Subcutaneous abdominal adipose tissue (tissue), 5 donors: ENCODE measurements at regions not wholly inside any gene's neighbourhood (a gene's known extent, or its start where the extent isn't known, plus 50 kb on each side); places are given as distances from the start of the nearest gene placed in this dataset.
"Not testable (repeated sequence)": the region's sequence is repeated elsewhere in the genome, so short reads cannot be mapped to it uniquely, and the experiment has no call there.

Experiments
- H3K27ac ChIP-seq: one replicate; pipeline ENCODE4 v1.7.0; 2013; ENCODE audit warnings: low read depth, mild to moderate bottlenecking, inconsistent platforms, low read length, moderate library complexity
- H3K27me3 ChIP-seq, 5 donors: one replicate each; pipeline ENCODE4 v1.7.0; 2013; ENCODE audit warnings: low read length in 5 of 5, inconsistent platforms in 1 of 5; ENCODE audit not compliant: control insufficient read depth in 5 of 5, insufficient read depth in 4 of 5
- H3K36me3 ChIP-seq, 5 donors: one replicate each; pipeline ENCODE4 v1.7.0; 2013; ENCODE audit warnings: low read length in 5 of 5; ENCODE audit not compliant: control insufficient read depth in 5 of 5, insufficient read depth in 5 of 5
- H3K4me1 ChIP-seq, 5 donors: one replicate each; pipeline ENCODE4 v1.7.0; 2013; ENCODE audit warnings: low read length in 5 of 5, mild to moderate bottlenecking in 3 of 5, moderate library complexity in 1 of 5; ENCODE audit not compliant: control insufficient read depth in 5 of 5, insufficient read depth in 5 of 5
- H3K4me3 ChIP-seq, 5 donors: one replicate each; pipeline ENCODE4 v1.7.0; 2013; ENCODE audit warnings: low read length in 5 of 5, low read depth in 1 of 5
- H3K9ac ChIP-seq, 5 donors: one replicate each; pipeline ENCODE4 v1.7.0; 2013; ENCODE audit warnings: low read length in 5 of 5, mild to moderate bottlenecking in 4 of 5, moderate library complexity in 3 of 5
- H3K9me3 ChIP-seq, 5 donors: one replicate each; pipeline ENCODE4 v1.7.0; 2013; ENCODE audit warnings: low read length in 5 of 5; ENCODE audit not compliant: control insufficient read depth in 5 of 5
- donor health status: healthy.
- donor health status: healthy.
- donor health status: healthy.
- donor health status: healthy.
- donor health status: healthy.

DNA sequence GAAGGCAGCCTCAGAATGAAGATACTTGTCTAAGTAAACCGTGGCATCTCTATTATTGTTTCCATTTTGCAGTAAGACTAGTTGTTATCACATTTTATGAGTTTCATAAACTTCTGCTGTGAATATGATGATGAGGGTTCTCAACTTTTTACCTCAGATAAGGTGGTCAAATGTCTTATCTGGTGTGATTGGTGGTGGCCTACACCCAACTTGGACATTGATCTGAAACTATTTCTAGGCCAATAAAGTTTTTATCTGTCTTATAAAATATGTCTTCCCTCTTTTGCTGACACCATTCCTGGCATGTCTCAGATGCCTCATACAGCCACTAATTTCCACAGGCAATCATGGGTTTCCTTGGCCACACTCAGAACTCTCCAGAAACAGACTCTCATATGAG, 480.3 kb upstream of the NR3C2 start:
- H3K27ac ChIP-seq, result no peak overlapping the region
- H3K27me3 ChIP-seq, result no peaks in the 10 kb centered on the region
- no peak overlapping the region for H3K9ac ChIP-seq
- H3K36me3 ChIP-seq, result no peaks in the 10 kb centered on the region
- H3K4me1 ChIP-seq, result no peaks in the 10 kb centered on the region
- no peaks in the 10 kb centered on the region for H3K9me3 ChIP-seq
- H3K4me3 ChIP-seq, result no peak overlapping the region

DNA sequence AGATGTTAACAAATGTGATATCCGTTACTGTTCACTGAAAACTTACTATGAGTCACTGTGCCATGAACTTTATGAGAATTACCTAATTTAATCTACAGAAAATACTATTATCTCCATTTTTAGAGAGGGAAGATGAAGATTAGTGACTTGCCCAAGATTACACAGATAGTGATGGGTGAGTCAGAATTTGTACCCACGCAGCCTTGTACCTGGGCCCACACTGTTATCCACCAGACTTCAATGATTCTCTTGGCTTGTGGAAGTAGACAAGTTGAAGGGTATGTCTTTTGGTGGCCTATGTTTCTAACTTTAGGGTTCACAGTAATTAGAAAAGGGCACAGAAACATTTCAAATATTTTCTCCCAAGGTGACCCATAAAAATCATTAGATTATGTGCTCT, 472.5 kb upstream of the NR3C2 start:
- Histone ChIP-seq H3K9me3 (no peaks in the 10 kb centered on the region), H3K27me3 (no peaks in the 10 kb centered on the region), H3K36me3 (no peaks in the 10 kb centered on the region), H3K9ac (no peak overlapping the region), H3K4me3 (no peak overlapping the region), H3K4me1 (no peaks in the 10 kb centered on the region), H3K27ac (no peak overlapping the region)

DNA sequence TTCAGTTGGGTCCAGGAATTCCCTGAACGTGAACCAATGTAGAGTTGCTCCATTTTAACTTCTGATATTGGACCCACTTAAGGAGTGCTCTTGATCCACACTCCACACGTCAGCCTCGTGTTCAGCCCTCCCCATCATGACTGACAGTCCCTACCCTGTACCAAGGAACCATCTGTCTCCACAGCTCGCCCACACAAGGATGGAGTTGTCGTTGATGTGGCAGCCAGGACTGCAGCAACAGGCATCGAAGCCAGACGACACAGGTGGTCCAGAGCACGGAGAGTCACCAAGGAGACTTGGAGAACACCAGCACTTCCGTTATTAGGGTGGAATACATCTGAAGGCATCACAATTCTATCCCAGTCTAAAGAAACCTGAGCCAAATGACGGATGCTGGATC, 472.1 kb upstream of the NR3C2 start:
- no peak overlapping the region for H3K27ac ChIP-seq
- H3K4me1 ChIP-seq, result no peaks in the 10 kb centered on the region
- H3K27me3 ChIP-seq, result no peaks in the 10 kb centered on the region
- no peak overlapping the region for H3K9ac ChIP-seq
- no peak overlapping the region for H3K4me3 ChIP-seq
- no peaks in the 10 kb centered on the region for H3K9me3 ChIP-seq
- no peaks in the 10 kb centered on the region for H3K36me3 ChIP-seq

DNA sequence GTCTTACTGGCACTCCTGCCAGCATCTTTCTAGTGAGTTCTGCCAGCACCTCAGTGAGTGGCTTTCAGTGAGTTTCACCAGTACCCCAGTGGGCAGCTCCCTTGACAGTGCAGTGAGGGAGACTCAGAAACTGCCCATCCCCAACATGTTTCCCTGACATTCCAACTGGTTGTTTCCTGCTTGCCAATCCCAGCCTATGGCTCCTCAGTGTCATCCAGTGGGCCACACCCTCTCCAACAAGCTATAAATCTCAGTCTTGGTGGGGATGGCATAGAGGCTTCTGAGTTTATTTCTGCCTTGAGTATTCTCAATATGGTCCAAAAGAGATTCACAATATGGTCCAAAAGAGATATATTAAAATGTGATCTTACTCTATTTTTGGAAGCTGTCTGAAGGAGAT, 461.2 kb upstream of the NR3C2 start:
- Histone ChIP-seq H3K36me3 (no peaks in the 10 kb centered on the region), H3K27ac (no peak overlapping the region), H3K4me3 (no peak overlapping the region), H3K4me1 (no peaks in the 10 kb centered on the region), H3K27me3 (no peaks in the 10 kb centered on the region), H3K9me3 (peaks cover 0 to 5% (median 0%) of the 10 kb centered on the region in 5 donors), H3K9ac (no peak overlapping the region)

DNA sequence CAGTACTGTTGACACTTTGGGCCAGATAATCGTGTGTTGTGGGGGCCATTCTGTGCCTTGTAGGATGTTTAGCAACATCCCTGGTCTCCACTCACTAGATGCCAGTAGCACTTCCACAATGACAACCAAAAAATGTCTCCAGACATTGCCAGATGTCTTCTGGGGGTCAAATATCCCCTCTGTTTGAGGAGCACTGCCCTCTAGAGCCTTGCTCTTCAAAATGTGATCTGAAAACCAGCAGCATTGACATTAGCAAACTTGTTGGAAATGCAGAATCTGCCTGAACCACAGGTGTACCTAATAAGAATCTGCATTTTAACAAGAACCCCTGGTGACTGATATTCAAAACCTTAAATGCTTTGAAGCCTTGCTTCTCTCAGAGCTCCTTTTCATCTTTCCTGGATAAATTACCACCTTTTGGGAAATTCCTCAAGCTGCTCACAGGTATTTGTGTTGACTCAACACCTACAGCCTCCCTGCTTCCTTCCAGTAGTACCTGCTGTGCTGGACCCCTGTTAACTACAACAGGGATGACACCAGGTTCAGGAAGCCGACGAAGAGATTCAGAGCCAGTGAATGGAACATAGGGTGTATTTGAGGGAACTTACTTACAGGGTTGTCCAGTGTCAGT, 459.0 kb upstream of the NR3C2 start:
- no peaks in the 10 kb centered on the region for H3K36me3 ChIP-seq
- H3K9ac ChIP-seq, result no peak overlapping the region
- H3K4me1 ChIP-seq, result no peaks in the 10 kb centered on the region
- no peak overlapping the region for H3K27ac ChIP-seq
- peaks cover 0 to 14% (median 9%) of the 10 kb centered on the region in 5 donors for H3K9me3 ChIP-seq
- no peak overlapping the region for H3K4me3 ChIP-seq
- H3K27me3 ChIP-seq, result no peaks in the 10 kb centered on the region

DNA sequence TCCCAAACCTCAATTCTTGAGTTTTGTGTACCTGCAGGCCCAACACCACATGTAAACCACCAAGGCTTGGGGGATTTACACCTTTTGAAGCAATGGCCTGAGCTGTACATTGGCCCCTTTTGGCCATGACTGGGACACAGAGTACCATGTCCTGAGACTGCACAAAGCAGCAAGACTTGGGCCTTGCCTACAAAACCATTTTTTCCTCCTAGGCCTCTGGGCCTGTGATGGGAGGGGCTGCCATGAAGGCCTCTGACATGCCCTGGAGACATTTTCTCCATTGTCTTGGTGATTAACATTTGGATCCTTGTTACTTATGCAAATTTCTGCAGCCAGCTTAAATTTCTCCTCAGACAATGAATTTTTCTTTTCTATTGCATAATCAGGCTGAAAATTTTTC, 455.9 kb upstream of the NR3C2 start:
- not testable (repeated sequence) for H3K27me3 ChIP-seq, H3K27ac ChIP-seq, H3K9ac ChIP-seq, H3K4me1 ChIP-seq, H3K4me3 ChIP-seq, H3K36me3 ChIP-seq
- H3K9me3 ChIP-seq, result peaks cover 0 to 14% (median 9%) of the 10 kb centered on the region in 5 donors

DNA sequence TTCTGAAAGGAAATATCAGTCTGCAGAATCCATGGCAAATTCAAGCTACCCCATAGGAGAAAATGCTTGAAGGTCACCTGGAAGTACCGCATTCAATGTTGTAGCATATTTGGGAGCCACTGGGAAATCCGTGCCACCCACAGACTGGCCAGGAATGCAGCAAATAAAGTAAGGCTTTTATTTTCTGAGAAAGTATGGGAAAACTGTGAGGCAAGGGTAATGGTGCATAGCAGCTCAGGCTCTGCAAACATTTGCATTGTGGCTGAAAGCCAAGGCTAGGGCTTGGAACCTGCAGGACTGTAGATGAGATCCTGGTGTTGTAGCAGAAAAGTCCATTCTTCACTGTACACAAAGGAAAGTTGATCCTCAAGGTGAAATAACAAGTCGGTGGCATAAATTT, 450.9 kb upstream of the NR3C2 start:
- Histone ChIP-seq H3K27ac (no peak overlapping the region), H3K9ac (no peak overlapping the region), H3K27me3 (no peaks in the 10 kb centered on the region)

DNA sequence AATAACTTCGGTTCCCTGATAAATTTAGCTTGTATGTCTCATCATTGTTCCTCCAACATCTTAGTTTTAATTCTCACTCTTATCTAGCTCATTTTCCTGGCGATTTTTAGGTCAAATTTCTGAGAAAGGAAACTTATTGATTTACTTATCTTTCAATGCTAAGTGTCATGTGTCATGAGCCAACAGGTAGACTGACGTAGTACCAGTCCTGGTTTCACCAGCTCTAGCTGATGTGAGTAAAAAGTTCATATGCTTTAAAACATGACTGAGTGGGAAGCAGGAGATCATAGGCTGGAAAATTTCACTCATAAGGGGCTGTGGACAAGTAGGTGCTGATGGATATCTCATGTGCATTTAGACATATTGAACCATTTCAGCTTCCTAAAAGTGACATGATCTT, 441.7 kb upstream of the NR3C2 start:
- H3K9me3 ChIP-seq, result no peaks in the 10 kb centered on the region

More for the DNA sequence above, 450.9 kb upstream of the NR3C2 start:
- no peak overlapping the region for H3K4me3 ChIP-seq
- H3K36me3 ChIP-seq, result no peaks in the 10 kb centered on the region
- H3K9me3 ChIP-seq, result peaks cover 0 to 10% (median 6%) of the 10 kb centered on the region in 5 donors
- no peaks in the 10 kb centered on the region for H3K4me1 ChIP-seq

DNA sequence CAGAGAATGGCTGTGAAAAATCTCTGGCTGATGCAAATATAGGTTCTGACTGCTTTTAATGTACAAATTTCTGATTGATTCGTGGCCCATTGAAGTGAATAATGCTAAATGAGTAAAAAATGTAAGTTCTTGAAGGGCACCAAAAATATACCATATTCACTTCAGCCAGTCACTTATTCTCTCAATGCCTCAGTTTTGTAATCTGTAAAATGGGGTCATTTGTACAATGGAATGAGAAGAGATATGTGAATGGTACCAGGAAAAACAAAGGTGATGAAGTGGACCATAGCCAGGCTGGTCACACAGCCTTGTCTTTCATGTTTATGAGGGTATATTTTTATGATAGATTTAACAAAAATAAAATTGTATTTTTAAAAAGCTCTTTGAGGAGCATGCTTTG, 441.2 kb upstream of the NR3C2 start:
- Histone ChIP-seq H3K4me3 (no peak overlapping the region), H3K9ac (no peak overlapping the region), H3K4me1 (no peaks in the 10 kb centered on the region), H3K36me3 (no peaks in the 10 kb centered on the region), H3K27ac (no peak overlapping the region), H3K9me3 (no peaks in the 10 kb centered on the region), H3K27me3 (no peaks in the 10 kb centered on the region)

More for the DNA sequence above, 441.7 kb upstream of the NR3C2 start:
- Histone ChIP-seq H3K4me3 (no peak overlapping the region), H3K27me3 (no peaks in the 10 kb centered on the region), H3K9ac (no peak overlapping the region), H3K4me1 (no peaks in the 10 kb centered on the region), H3K27ac (no peak overlapping the region), H3K36me3 (no peaks in the 10 kb centered on the region)

DNA sequence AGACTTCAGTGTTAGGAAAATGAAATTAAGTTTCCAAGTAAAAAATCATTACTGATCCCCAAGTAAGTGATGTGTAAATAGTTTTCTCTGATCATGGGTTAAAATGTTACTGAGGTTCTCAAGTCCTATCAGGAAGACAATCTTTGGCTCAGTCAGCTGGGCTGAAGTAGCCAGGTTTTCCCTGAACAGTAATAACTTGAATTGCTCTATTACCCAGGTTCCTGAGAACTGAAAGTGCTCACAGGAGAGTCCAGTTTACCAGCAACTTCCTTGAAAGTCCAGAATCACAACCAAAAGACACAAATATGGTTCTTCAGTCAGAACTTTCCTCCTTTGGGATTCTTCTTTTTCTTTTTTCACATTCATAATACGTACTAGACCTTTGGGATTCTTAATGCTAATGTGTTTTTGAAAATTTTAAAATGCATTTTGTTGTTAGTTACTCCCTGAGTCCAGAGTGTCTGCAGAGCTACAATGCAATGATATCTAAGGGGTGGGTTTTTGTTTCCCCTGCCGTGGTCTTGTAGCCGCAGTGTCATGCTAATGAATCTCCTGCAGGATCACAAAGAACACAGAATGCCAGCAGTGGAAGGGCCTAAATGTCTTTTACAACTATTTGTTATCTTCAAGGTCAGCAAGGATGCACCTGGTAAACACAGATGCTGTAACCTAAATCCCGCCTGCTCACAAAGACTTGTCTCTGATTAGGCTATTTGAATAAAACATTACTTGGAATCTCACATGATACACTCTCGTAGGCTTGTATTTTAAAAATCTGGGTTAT, 439.8 kb upstream of the NR3C2 start:
- H3K27ac ChIP-seq, result no peak overlapping the region

More for the DNA sequence above, 439.8 kb upstream of the NR3C2 start:
- H3K9ac ChIP-seq, result peak overlapping the region in 1 of 5 donors; percentile 30
- no peak overlapping the region for H3K4me3 ChIP-seq
- no peaks in the 10 kb centered on the region for H3K27me3 ChIP-seq
- H3K36me3 ChIP-seq, result no peaks in the 10 kb centered on the region
- H3K9me3 ChIP-seq, result no peaks in the 10 kb centered on the region
- no peaks in the 10 kb centered on the region for H3K4me1 ChIP-seq
